ENCODE measurements at regions not wholly inside any gene's neighbourhood (a gene's known extent, or its start where the extent isn't known, plus 50 kb on each side); places are given as distances from the start of the nearest gene placed in this dataset.

DNA sequence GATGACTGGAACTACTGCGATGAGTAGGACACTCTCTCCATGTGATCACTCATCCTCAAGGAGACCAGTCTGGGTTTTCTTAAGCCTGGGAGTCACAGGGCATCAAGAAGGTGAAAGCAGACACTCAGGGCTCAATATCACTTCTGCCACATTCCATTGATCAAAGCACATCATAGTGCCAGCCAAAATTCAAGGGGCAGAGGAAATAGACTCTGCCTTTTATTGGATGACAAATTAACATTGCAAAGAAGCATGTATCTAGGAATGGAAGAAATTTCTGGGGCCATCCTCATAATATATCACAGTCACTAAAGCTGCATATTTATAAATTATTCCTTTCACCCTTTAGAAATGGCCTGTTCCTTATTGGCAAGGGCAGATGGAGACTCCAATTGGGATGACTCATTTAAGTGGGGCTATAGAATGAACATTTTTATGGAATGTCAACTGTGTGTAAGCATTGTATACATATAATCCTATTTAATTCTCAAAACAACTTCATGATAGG, 114.8 kb upstream of the CDC42EP3 start:
- H3K9me3 ChIP-seq = peaks cover 0 to 9% of the 10 kb centered on the region in 2 donors
- DNase-seq (ENCODE audit: low spot score in 2 of 2) = no peak
- no peaks in the 10 kb centered on the region for H3K27me3 ChIP-seq
- H3K4me3 ChIP-seq = no peak overlapping the region
- TF ChIP-seq POLR2A (IDR thresholded peaks at IDR 0.05) = no peak
- no peak for TF ChIP-seq POLR2AphosphoS5 (IDR thresholded peaks at IDR 0.05)
- TF ChIP-seq, protein P1, sequence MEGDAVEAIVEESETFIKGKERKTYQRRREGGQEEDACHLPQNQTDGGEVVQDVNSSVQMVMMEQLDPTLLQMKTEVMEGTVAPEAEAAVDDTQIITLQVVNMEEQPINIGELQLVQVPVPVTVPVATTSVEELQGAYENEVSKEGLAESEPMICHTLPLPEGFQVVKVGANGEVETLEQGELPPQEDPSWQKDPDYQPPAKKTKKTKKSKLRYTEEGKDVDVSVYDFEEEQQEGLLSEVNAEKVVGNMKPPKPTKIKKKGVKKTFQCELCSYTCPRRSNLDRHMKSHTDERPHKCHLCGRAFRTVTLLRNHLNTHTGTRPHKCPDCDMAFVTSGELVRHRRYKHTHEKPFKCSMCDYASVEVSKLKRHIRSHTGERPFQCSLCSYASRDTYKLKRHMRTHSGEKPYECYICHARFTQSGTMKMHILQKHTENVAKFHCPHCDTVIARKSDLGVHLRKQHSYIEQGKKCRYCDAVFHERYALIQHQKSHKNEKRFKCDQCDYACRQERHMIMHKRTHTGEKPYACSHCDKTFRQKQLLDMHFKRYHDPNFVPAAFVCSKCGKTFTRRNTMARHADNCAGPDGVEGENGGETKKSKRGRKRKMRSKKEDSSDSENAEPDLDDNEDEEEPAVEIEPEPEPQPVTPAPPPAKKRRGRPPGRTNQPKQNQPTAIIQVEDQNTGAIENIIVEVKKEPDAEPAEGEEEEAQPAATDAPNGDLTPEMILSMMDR (IDR thresholded peaks at IDR 0.05) = no peak
- H3K27ac ChIP-seq = peak overlapping the region; percentile 2 to 25
- intact Hi-C loops (cut with DNase I; ENCODE audit: low total_unique reads) = no loop called here
- H3K4me1 ChIP-seq = no peaks in the 10 kb centered on the region
- H3K36me3 ChIP-seq = no peaks in the 10 kb centered on the region

DNA sequence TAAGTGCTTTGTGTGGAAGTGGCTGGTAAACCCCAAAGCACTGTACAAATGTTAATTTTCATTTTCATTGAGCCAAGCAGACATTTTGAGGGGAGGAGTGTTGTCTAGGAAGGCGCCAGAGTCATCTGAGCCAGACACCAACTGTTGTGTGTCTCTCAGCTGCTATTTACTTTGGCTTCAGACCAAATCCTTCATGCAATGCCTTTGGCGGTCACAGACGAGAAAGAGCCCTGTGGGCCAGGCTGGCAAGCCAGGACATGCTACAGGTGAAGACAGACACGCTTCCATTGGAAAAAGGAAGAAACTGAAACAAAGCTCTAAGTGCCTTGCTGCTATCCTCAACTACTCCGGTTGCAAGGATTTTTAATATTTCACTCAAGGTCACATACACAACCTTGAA, 115.4 kb upstream of the CDC42EP3 start:
- DNase-seq (ENCODE audit: low spot score in 2 of 2) = peak in 1 of 2 donors; percentile 76
- intact Hi-C loops (cut with DNase I; ENCODE audit: low total_unique reads) = no loop called here
- H3K9me3 ChIP-seq = peaks cover 0 to 9% of the 10 kb centered on the region in 2 donors
- H3K4me3 ChIP-seq = no peak overlapping the region
- H3K36me3 ChIP-seq = no peaks in the 10 kb centered on the region
- no peaks in the 10 kb centered on the region for H3K27me3 ChIP-seq
- peak overlapping the region; percentile 2 to 25 for H3K27ac ChIP-seq
- TF ChIP-seq, protein P1 (IDR thresholded peaks at IDR 0.05) = no peak
- TF ChIP-seq POLR2AphosphoS5 (IDR thresholded peaks at IDR 0.05) = peak in 2 of 3 donors; percentile 24 to 76
- H3K4me1 ChIP-seq = no peaks in the 10 kb centered on the region

DNA sequence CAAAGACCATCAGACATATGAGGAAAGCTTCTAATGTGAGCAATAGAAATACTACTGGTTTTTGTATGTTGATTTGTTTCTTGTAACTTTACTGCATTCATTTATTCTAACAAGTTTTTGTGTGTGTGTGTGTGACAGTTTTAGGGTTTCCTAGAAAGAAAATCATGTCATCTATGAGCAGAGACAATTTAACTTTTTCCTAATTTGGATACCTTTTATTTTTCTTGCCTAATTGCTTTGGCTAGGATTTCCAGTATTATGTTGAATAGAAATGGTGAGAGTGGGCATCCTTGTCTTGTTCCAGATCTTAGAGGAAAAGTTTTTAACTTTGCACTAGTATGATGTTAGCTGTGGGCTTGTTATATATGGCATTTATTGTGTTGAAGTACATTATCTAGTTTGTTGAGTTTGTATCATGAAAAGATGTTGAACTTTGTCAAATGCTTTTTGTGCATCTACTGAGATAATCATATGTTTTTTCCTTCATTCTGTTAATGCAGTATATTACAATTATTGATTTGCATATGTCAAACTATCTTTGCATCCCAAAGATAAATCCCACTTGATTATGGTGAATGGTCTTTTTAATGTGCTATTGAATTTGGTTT, 117.3 kb upstream of the CDC42EP3 start:
- intact Hi-C loops (cut with DNase I; ENCODE audit: low total_unique reads) = no loop called here
- TF ChIP-seq, protein P1 (IDR thresholded peaks at IDR 0.05) = no peak
- TF ChIP-seq POLR2AphosphoS5 (IDR thresholded peaks at IDR 0.05) = no peak
- no peak for TF ChIP-seq POLR2A (IDR thresholded peaks at IDR 0.05)

DNA sequence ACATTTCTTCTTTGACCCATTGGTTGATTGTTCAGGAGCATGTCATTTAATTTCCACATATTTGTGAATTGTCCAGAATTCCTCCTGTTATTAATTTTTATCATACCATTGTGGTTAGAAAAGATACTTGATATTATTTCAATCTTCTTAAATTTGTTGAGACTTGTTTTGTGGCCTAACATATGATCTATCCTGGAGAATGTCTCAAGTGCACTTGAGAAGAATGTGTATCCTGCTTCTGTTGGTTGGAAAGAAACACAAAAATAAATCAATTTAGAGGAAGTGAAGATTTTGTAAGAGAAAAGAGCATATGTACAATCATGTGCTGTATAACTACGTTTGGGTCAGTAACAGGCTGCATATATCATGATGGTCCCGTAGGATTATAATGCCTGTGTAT, 118.6 kb upstream of the CDC42EP3 start:
- peaks cover 0 to 9% of the 10 kb centered on the region in 2 donors for H3K9me3 ChIP-seq
- intact Hi-C loops (cut with DNase I; ENCODE audit: low total_unique reads) = no loop called here
- no peak for DNase-seq (ENCODE audit: low spot score in 2 of 2)
- H3K4me3 ChIP-seq = no peak overlapping the region
- H3K4me1 ChIP-seq = no peaks in the 10 kb centered on the region
- TF ChIP-seq POLR2AphosphoS5 (IDR thresholded peaks at IDR 0.05) = no peak
- TF ChIP-seq, protein P1 (IDR thresholded peaks at IDR 0.05) = no peak
- TF ChIP-seq POLR2A (IDR thresholded peaks at IDR 0.05) = no peak
- H3K27me3 ChIP-seq = no peaks in the 10 kb centered on the region
- no peaks in the 10 kb centered on the region for H3K36me3 ChIP-seq
- H3K27ac ChIP-seq = peak overlapping the region; percentile 4 to 50

More for the DNA sequence above, 117.3 kb upstream of the CDC42EP3 start:
- no peak for DNase-seq (ENCODE audit: low spot score in 2 of 2)
- no peaks in the 10 kb centered on the region for H3K4me1 ChIP-seq
- no peak overlapping the region for H3K27ac ChIP-seq
- no peak overlapping the region for H3K4me3 ChIP-seq
- H3K27me3 ChIP-seq = no peaks in the 10 kb centered on the region
- H3K9me3 ChIP-seq = peaks cover 0 to 9% of the 10 kb centered on the region in 2 donors
- H3K36me3 ChIP-seq = no peaks in the 10 kb centered on the region

DNA sequence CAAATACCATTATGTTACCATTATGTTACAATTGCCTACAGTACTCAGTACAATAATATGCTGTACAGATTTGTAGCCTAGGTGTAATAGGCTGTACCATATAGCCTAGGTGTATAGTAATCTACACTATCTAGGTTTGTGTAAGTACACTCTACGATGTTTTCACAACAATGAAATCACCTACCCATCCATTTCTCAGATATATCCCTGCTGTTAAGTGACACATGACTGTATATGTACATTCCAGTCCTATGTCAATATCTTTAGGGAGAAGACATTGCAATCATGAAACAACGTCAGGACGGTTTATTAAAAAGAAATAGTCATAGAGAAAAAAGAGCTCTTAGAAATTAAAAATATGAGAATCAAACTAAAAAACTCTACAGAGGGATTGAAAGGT, 119.0 kb upstream of the CDC42EP3 start:
- intact Hi-C loops (cut with DNase I; ENCODE audit: low total_unique reads) = no loop called here
- Histone ChIP-seq H3K27me3 (no peaks in the 10 kb centered on the region), H3K4me1 (no peaks in the 10 kb centered on the region), H3K36me3 (no peaks in the 10 kb centered on the region), H3K9me3 (peaks cover 0 to 9% of the 10 kb centered on the region in 2 donors), H3K27ac (peak overlapping the region; percentile 4 to 50), H3K4me3 (no peak overlapping the region)
- no peak for DNase-seq (ENCODE audit: low spot score in 2 of 2)
- TF ChIP-seq, protein P1 (IDR thresholded peaks at IDR 0.05) = no peak
- TF ChIP-seq POLR2AphosphoS5 (IDR thresholded peaks at IDR 0.05) (no peak), POLR2A (IDR thresholded peaks at IDR 0.05) (no peak)
